NCI-H2029 (cell line): ENCODE measurements at regions not wholly inside any gene's neighbourhood (a gene's known extent, or its start where the extent isn't known, plus 50 kb on each side); places are given as distances from the start of the nearest gene placed in this dataset.
"Not testable (repeated sequence)": the region's sequence is repeated elsewhere in the genome, so short reads cannot be mapped to it uniquely, and the experiment has no call there.

ENCODE experiments used
- DNase-seq: peaks from one replicate; lab custom pipeline; 2025; lab: John Stamatoyannopoulos, UW

GRCh38 chr6:112984899-112985298 lies 637.8 kb downstream of the RFPL4B start:
- DNase-seq: no peak

GRCh38 chr6:112986321-112986720 lies 639.2 kb downstream of the RFPL4B start:
- no peak for DNase-seq

- no peak for DNase-seq
Measured at GRCh38 chr6:112988748-112989147, 641.6 kb downstream of the RFPL4B start.

- DNase-seq: no peak
Measured at GRCh38 chr6:112990971-112991370, 643.8 kb downstream of the RFPL4B start.

- DNase-seq: no peak
Measured at GRCh38 chr6:112991912-112992311, 644.8 kb downstream of the RFPL4B start.

GRCh38 chr6:112997421-112998085 lies 650.4 kb downstream of the RFPL4B start:
- DNase-seq: no peak

GRCh38 chr6:113004054-113004453 lies 656.9 kb downstream of the RFPL4B start:
- no peak for DNase-seq

GRCh38 chr6:113004470-113005270 lies 657.5 kb downstream of the RFPL4B start:
- DNase-seq: no peak

GRCh38 chr6:113006494-113006893 lies 659.4 kb downstream of the RFPL4B start:
- DNase-seq: no peak

GRCh38 chr6:113009682-113010081 lies 662.6 kb downstream of the RFPL4B start:
- no peak for DNase-seq

- no peak for DNase-seq
Measured at GRCh38 chr6:113010196-113010989, 663.3 kb downstream of the RFPL4B start.

GRCh38 chr6:113011389-113011788 lies 664.3 kb downstream of the RFPL4B start:
- DNase-seq: no peak

- DNase-seq: no peak
Measured at GRCh38 chr6:113011801-113012200, 664.7 kb downstream of the RFPL4B start.

GRCh38 chr6:113015249-113015648 lies 668.1 kb downstream of the RFPL4B start:
- no peak for DNase-seq

GRCh38 chr6:113017353-113017752 lies 670.2 kb downstream of the RFPL4B start:
- DNase-seq: no peak

- DNase-seq: no peak
Measured at GRCh38 chr6:113018351-113019151, 671.4 kb downstream of the RFPL4B start.

GRCh38 chr6:113019176-113019575 lies 672.0 kb downstream of the RFPL4B start:
- no peak for DNase-seq

- DNase-seq: no peak
Measured at GRCh38 chr6:113027780-113028179, 680.6 kb downstream of the RFPL4B start.

- DNase-seq: not testable (repeated sequence)
Measured at GRCh38 chr6:113029161-113029560, 682.0 kb downstream of the RFPL4B start.

GRCh38 chr6:113031591-113032238 lies 684.6 kb downstream of the RFPL4B start:
- DNase-seq: peak; percentile 21

- no peak for DNase-seq
Measured at GRCh38 chr6:113039005-113039404, 691.9 kb downstream of the RFPL4B start.
